ENCODE measurements at regions not wholly inside any gene's neighbourhood (a gene's known extent, or its start where the extent isn't known, plus 50 kb on each side); places are given as distances from the start of the nearest gene placed in this dataset.

DNA sequence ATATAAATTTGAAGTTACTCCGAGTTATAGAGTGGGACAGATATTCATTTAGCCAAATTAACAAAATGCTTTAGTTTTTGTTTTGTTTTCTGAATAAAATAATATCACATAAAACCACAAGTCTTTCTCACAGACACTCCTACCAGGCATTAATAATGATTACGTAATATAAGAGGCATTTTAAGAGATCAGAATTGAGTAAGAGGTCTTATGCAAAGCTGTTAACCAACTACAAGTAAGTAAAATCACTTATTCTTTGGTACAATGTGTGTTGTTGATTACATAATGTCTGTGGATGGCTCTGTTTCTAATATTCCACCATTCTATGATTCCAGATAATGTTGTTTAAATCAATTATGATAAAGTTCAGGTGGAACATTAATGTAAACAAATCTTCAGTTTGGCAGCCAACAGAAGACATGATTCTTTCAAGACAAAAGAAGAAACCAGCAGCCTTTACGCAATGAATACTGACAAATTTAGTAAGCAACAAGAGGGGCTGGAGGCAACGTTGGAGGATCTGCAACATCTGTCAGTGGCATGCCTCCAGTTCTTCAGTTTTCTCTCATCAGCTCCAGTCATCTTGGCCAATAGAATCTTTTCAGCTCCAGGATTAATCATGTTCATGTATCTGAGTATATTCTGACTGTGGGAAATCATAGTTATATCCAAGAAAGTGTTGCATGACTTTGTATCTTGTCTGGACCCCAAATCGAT lies 403.8 kb downstream of the SLITRK5 start:
- no peak for DNase-seq (ENCODE audit: low read depth)

DNA sequence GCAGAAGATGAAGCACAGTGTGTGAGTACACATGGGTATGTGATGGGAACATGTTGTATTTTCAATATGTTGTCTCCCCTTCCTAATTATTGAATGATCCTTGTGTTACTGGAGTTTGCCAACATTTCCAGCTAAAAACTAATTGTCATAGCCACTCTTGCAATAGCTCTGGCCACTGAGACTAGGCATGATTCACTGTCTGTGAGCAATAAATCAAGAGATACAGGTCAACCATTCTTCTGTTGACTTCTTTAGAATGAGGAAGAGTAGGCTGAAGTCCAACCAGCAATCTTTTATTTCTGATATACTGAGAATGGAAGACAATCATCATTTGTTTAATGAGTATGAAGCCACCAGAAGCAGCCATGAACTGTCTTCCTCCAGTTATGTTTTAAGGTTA lies 413.9 kb downstream of the SLITRK5 start:
- DNase-seq (ENCODE audit: low read depth): no peak

DNA sequence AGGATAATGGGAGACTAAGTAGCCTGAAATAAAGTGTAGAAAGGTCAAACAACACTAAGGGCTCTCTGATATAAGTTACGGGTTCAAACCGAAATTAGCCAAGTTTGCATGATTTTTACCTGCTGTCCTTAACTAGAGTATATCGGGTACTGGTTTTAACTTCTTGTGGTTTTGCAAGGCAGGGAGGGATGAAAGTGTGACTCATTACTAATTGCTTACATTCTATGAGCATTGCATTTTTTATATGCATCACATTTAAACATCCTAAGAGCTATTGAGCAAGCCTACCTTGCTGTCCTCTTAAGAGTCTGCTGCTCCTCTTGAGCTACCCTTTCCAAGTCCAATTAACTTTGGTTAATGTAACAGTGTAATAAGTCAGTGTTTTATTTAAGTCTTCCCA lies 415.4 kb downstream of the SLITRK5 start:
- DNase-seq (ENCODE audit: low read depth): no peak

DNA sequence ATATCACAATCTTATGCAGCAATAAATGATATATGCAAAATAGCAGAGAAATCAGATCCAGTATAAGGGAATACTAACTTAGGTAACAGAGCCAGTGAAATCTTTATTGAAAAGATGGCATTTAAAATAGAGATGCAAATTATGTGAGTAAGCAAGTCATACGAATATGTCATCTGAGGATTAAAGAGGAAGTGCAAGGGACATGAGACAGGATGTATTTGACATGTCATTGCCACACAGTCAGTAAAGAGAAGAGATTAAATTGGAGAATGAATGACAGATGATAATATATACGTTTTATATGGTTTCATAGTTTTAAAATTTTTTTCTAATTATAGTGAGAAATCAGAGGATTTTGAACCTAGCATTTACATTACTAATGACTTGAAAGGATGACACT lies 426.4 kb downstream of the SLITRK5 start:
- DNase-seq (ENCODE audit: low read depth): no peak

DNA sequence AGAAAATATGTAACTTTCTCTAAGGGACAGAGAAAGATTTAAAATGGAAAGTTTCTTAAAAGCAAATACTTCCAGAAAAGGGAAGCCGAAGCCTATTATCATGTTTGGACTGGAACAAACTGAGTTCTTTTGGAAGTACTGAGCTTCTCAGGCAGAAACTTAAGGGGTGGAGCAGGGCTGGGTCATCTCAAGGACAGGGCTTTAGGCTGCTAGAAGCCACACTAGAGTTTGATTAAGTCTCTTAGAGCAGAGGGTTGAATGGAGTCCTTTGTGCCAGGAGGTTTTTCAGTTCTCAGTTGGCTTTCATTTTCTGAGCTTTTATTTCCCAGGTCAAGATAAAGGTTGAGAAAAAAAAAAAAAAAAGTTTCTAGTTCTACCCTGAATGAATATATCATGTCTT lies 432.7 kb downstream of the SLITRK5 start:
- DNase-seq (ENCODE audit: low read depth): no peak

DNA sequence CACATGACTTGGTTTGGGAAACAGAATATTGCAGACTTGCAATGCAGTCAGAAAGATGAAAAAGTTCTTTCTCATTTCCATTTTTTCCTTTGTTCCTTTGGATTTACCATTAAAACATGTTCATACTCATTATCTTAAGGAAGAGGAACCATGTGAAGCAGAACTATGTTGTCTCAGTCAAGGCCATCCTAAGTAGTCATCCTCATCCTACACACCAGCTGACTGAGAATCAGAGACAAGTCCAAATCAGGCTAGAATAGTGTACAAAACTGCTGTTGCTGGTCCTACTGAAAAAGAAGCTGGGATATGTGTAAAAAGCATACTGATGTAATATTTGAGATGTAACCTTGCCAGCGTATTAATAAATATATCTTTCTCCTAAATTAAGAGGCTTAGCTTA lies 433.4 kb downstream of the SLITRK5 start:
- no peak for DNase-seq (ENCODE audit: low read depth)

- DNase-seq (ENCODE audit: low read depth): no peak
Observed at GRCh38 chr13:88107570-88107969, 436.4 kb downstream of the SLITRK5 start.

DNA sequence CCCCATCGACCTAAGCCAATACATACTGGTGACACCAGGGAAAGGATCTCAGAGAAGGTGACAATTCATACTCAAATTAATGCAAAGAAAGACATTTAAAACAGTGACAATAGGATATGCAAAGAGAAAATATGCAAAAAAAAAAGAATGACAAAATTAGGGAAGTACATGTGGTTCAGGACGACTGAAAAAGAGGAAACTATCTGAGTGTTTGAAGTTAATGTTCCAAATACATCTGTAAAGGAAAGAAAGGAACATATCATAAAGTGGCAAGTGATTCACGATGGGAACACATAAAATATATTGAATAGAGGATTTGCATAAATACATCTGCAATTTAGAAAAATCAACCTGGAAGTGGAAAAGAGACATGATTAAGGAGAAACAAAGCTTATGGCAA lies 441.4 kb downstream of the SLITRK5 start:
- no peak for DNase-seq (ENCODE audit: low read depth)

DNA sequence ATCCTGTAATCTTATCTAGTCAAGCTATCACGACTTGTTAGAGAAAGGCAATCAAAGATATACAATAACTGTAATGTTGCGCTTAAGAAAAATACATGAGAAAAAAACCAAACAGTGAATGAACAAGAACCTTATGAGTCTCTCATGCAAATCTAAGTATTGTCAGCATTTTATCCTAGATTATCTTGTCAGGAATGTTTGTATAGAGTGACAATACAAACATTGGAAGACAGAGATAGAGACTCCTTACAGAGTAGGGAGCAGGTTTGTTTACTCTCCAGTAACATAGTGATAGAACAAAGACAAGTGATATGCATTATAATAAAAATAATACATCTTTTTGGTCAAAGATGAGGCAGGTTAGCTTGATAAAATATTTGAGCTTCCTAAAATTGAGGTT lies 444.8 kb downstream of the SLITRK5 start:
- DNase-seq (ENCODE audit: low read depth): no peak

DNA sequence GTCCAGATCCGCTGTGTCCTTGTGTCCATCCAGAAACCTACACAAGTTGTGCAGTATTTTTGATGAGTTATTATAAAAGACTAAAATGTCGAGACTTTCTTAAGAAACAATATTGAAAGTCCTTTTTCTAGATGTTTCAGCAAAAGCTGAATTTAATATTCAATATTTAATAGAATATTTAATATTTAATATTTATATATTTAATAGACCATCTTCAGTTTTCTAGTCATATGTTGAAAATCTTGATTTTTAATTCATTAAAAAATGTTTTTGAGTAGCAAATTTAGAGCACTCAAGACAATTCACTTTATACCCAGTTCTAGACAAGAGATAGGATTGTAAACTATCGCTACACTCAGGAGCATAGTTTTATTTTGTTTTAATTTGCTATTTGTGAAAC lies 447.8 kb downstream of the SLITRK5 start:
- no peak for DNase-seq (ENCODE audit: low read depth)

GRCh38 chr13:88124142-88124541 lies 453.0 kb downstream of the SLITRK5 start:
- no peak for DNase-seq (ENCODE audit: low read depth)

DNA sequence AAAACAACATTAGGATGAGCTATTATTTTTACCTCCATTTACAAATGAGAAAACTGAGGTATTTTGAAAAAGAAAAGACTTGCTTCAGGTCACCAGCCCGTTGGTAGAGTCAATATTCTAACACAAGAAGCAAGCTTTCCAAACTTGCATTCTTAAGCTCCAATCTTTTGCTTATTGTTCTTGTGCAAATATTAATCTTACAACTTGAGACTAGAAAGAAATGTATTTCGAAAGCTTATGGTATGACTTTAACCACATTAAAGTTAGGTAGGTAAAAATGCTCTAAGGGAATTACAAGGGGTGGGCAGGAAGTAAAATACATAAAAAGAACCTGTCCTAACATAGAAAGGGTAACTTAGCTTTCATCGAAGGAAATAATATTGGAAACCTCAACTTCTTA lies 453.9 kb downstream of the SLITRK5 start:
- DNase-seq (ENCODE audit: low read depth): no peak

DNA sequence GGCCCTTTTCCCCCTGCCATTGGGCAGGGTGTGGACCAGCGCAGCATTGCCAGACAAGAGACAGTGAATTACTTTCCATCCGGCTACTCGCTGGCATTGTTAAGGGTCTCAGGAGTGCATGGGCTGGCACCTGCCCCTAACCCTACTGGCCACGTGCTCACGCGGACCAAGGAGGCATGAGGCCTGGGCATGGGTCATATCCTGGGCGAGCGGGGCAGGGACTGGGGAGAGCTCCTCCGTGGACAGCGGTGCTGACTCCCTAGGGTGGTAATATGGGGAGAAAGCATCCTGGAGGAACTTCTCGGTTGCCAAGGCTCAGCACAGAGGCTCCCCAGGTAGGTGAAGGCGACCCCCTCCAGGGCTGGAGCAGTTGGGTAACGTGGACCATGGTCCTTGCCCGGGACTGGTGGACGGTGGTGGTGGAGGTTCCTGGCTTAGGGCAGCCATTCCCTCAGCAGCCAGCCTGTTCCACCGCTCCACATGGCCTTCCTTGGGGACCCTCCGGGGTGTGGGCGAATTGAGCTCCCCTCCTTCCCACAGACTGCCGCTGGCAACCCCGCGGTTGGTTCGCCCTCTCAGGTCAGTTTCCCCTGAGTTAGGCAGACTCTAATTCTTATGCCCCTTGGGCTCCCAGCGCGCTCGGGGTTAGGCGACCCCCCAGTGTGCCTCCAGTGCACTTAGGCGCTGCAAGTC lies 465.1 kb downstream of the SLITRK5 start:
- no peak for DNase-seq (ENCODE audit: low read depth)

- no peak for DNase-seq (ENCODE audit: low read depth)
Observed at GRCh38 chr13:88142653-88143052, 471.5 kb downstream of the SLITRK5 start.

GRCh38 chr13:88144580-88144979 lies 473.4 kb downstream of the SLITRK5 start:
- no peak for DNase-seq (ENCODE audit: low read depth)

- DNase-seq (ENCODE audit: low read depth): no peak
Observed at GRCh38 chr13:88153353-88153752, 482.2 kb downstream of the SLITRK5 start.

GRCh38 chr13:88154001-88154400 lies 482.8 kb downstream of the SLITRK5 start:
- DNase-seq (ENCODE audit: low read depth): no peak

GRCh38 chr13:88162076-88162702 lies 491.0 kb downstream of the SLITRK5 start:
- no peak for DNase-seq (ENCODE audit: low read depth)

- no peak for DNase-seq (ENCODE audit: low read depth)
Observed at GRCh38 chr13:88176231-88176630, 505.1 kb downstream of the SLITRK5 start.

DNA sequence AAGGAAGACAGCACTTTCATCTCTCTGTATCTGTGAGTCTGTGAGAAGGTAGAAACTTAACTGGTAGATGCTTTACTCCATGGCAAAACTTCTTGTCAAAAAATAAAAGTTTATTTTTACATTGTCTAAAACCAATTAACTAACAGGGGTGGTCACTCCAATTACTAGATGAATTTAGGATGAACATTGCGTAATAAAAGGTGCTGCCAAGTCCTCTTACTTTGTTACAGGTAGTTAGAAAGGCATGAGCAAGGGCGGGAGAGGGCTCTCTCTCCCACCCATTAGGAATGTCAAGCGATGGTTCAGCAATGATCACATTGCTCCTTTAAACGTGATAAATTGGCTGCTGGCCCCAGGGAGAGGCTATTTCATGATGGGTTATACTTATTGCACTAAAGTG lies 512.3 kb downstream of the SLITRK5 start:
- DNase-seq (ENCODE audit: low read depth): no peak

DNA sequence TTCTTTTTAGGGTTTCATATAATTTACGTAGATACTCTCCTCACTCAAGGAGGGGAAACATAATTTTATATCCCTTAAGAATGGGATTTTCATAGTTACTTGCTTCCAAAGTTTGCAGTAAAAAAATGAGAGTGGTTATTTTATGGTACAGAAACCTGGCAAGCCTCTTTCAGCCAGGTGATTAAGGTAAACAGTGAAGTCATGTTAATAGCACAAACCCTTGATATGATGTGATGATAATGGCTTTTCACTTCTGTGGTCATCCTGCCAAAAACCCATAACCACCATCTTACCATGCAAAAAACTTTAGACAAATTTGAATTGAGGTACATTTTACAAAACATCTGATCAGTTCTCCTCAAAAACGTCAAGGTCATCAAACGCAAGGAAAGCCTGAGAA lies 517.8 kb downstream of the SLITRK5 start:
- DNase-seq (ENCODE audit: low read depth): no peak

GRCh38 chr13:88189728-88190127 lies 518.6 kb downstream of the SLITRK5 start:
- DNase-seq (ENCODE audit: low read depth): no peak

DNA sequence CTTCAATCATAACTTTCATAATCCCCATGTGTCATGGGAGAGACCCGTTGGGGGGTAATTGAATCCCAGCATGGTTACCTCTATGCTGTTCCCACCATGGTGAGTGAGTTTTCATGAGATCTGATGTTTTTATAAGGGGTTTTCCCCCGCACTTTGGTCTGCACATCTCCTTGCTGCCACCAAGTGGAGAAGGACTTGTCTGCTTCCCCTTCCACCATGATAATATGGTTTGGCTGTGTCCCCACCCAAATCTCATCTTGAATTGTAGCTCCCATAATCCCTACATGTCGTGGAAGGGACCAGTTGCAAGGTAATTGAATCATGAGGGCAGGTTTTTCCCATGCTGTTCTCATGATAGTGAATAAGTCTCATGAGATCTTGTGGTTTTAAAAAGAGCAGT lies 524.9 kb downstream of the SLITRK5 start:
- no peak for DNase-seq (ENCODE audit: low read depth)
